Lung (tissue), 11 donors: ENCODE measurements at regions not wholly inside any gene's neighbourhood (a gene's known extent, or its start where the extent isn't known, plus 50 kb on each side); places are given as distances from the start of the nearest gene placed in this dataset.
A peak's percentile ranks its signal among the peaks of the same experiment; 100 is the strongest.

Source experiments
- ATAC-seq: fragments of 200-7000 bp; cut with Tn5 transposase; one replicate; pipeline ENCODE4 v1.9.1; 2020; ENCODE audit warnings: moderate number of reproducible peaks; ENCODE audit not compliant: insufficient read depth, low FRiP score
- DNase-seq, 3 donors: peaks; one replicate each; pipeline ENCODE4 v3.0.0-alpha.2; 2013 to 2017
- H3K27ac ChIP-seq, 2 donors: one replicate each; pipeline ENCODE4 v1.5.1; 2013; ENCODE audit warnings: mild to moderate bottlenecking in 2 of 2, moderate library complexity in 2 of 2, control low read depth in 1 of 2, inconsistent platforms in 1 of 2, low read depth in 1 of 2, low read length in 1 of 2
- H3K27me3 ChIP-seq, 3 donors: one replicate each; pipeline ENCODE4 v1.5.1; 2013; ENCODE audit warnings: low read length in 2 of 3; ENCODE audit not compliant: control insufficient read depth in 3 of 3, insufficient read depth in 3 of 3
- H3K36me3 ChIP-seq, 4 donors: one replicate each; pipeline ENCODE4 v1.5.1; 2013; ENCODE audit warnings: low read length in 4 of 4, mild to moderate bottlenecking in 1 of 4, moderate library complexity in 1 of 4; ENCODE audit not compliant: control insufficient read depth in 4 of 4, insufficient read depth in 4 of 4
- H3K4me1 ChIP-seq, 5 donors: one replicate each; pipeline ENCODE4 v1.5.1; 2013; ENCODE audit warnings: low read length in 5 of 5, mild to moderate bottlenecking in 2 of 5, moderate library complexity in 1 of 5; ENCODE audit not compliant: control insufficient read depth in 5 of 5, insufficient read depth in 5 of 5
- H3K4me3 ChIP-seq: one replicate; pipeline ENCODE4 v1.5.1; 2013; ENCODE audit warnings: mild to moderate bottlenecking, control low read depth, moderate library complexity
- H3K9ac ChIP-seq, 2 donors: one replicate each; pipeline ENCODE4 v1.5.1; 2013; ENCODE audit warnings: low read length in 2 of 2, control low read depth in 1 of 2; ENCODE audit not compliant: insufficient read depth in 1 of 2
- H3K9me3 ChIP-seq, 4 donors: one replicate each; pipeline ENCODE4 v1.5.1; 2013; ENCODE audit warnings: low read length in 3 of 4, mild to moderate bottlenecking in 1 of 4, moderate library complexity in 1 of 4; ENCODE audit not compliant: control insufficient read depth in 4 of 4, insufficient read depth in 3 of 4
- WGBS, 2 donors: extraction: QIAGEN DNeasy Blood & Tissue Kit; methylation state at CpG; one replicate each; pipeline ENCODE4 v1.1.7; 2013; 5-methylcytosine and 5-hydroxymethylcytosine counted together
- TF ChIP-seq, protein P1 (sequence below): IDR thresholded peaks from 2 replicates; pipeline ENCODE4 v1.5.1; 2012; ENCODE audit warnings: mild to moderate bottlenecking; ENCODE audit errors: control extremely low read depth, extremely low read depth
- donor health status: control.
- donor health status: control.
- donor health status: Bipolar disorder and iron deficiency.
- donor health status: healthy.
- donor health status: DM: yes; HTN: yes; CAD: no.

DNA sequence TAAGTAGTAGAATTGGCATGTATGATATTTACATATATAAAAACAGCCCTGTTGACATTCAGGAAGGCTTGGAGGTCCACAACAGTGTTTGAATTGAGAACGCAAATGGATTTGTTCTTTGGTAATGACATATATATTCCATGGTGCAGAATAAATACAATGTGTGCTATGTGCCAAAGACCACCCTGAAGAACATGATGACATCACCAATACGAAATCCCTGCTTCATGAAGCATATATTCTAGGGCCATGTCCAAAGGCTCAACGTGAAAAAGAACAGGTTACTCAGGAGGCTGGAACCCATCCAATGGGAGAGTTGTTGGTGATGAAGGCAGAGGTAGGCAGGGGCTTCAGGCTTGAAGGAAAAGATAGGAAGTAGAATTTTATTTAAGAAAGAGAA, 423.9 kb upstream of the MAF start:
- no peak overlapping the region for H3K9ac ChIP-seq
- no peaks in the 10 kb centered on the region for H3K9me3 ChIP-seq
- 93 to 96% methylated on average over 3 of the region's 3 CpGs for WGBS, 2 donors
- DNase-seq, result no peak
- ATAC-seq, result no peak
- no peak overlapping the region for H3K27ac ChIP-seq
- H3K36me3 ChIP-seq, result no peaks in the 10 kb centered on the region
- peaks cover 0 to 3% (median 0%) of the 10 kb centered on the region in 3 donors for H3K27me3 ChIP-seq
- no peak overlapping the region for H3K4me3 ChIP-seq
- H3K4me1 ChIP-seq, result peaks cover 0 to 15% (median 0%) of the 10 kb centered on the region in 5 donors
- TF ChIP-seq, protein P1, sequence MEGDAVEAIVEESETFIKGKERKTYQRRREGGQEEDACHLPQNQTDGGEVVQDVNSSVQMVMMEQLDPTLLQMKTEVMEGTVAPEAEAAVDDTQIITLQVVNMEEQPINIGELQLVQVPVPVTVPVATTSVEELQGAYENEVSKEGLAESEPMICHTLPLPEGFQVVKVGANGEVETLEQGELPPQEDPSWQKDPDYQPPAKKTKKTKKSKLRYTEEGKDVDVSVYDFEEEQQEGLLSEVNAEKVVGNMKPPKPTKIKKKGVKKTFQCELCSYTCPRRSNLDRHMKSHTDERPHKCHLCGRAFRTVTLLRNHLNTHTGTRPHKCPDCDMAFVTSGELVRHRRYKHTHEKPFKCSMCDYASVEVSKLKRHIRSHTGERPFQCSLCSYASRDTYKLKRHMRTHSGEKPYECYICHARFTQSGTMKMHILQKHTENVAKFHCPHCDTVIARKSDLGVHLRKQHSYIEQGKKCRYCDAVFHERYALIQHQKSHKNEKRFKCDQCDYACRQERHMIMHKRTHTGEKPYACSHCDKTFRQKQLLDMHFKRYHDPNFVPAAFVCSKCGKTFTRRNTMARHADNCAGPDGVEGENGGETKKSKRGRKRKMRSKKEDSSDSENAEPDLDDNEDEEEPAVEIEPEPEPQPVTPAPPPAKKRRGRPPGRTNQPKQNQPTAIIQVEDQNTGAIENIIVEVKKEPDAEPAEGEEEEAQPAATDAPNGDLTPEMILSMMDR, result no peak

DNA sequence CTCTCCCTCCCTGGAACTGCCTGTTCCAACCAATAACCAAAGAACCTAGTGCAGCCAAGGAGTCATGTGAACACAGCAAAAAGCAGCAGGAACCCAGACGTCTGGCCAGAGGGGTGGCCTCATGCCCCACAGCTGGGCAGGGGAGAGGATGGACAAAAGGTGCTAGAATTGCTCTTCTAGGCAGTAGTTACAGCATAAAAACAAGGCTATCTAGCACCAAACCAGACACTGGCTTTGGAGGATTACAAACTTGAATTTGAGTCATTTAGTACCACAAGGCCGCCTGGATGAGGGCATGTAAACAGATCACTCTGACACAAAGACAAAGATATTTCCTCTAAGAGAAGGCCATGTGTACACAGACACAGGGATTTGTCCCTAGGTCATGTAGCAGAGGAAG, 423.3 kb upstream of the MAF start:
- no peak overlapping the region for H3K27ac ChIP-seq
- WGBS, 2 donors, result 70 to 82% methylated on average over 2 of the region's 2 CpGs
- DNase-seq (no peak), ATAC-seq (no peak)
- TF ChIP-seq, protein P1, result no peak
- H3K27me3 ChIP-seq, result peaks cover 0 to 3% (median 0%) of the 10 kb centered on the region in 3 donors
- no peaks in the 10 kb centered on the region for H3K9me3 ChIP-seq
- peaks cover 0 to 10% (median 0%) of the 10 kb centered on the region in 5 donors for H3K4me1 ChIP-seq
- no peak overlapping the region for H3K9ac ChIP-seq
- no peaks in the 10 kb centered on the region for H3K36me3 ChIP-seq
- H3K4me3 ChIP-seq, result no peak overlapping the region

DNA sequence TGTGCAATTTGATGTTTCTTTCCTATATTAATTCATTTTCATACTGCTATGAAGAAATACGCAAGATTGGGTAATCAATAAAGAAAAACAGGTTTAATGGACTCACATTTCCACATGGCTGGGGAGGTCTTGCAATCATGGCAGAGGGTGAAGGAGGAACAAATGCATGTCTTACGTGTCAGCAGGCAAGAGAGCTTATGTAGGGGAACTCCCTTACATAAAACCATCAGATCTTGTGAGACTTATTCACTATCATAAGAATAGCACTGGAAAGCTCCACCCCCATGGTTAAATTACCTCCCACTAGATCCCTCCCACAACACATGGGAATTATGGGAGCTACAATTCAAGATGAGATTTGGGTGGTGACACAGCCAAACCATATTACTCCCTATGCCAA, 418.9 kb upstream of the MAF start:
- Histone ChIP-seq H3K4me3 (no peak overlapping the region), H3K4me1 (peaks cover 0 to 9% (median 0%) of the 10 kb centered on the region in 5 donors), H3K27me3 (no peaks in the 10 kb centered on the region), H3K27ac (no peak overlapping the region), H3K36me3 (no peaks in the 10 kb centered on the region), H3K9me3 (no peaks in the 10 kb centered on the region), H3K9ac (no peak overlapping the region)
- DNase-seq (no peak), ATAC-seq (no peak)
- WGBS, 2 donors, result 49 to 71% methylated on average over 2 of the region's 2 CpGs
- TF ChIP-seq, protein P1, result no peak

DNA sequence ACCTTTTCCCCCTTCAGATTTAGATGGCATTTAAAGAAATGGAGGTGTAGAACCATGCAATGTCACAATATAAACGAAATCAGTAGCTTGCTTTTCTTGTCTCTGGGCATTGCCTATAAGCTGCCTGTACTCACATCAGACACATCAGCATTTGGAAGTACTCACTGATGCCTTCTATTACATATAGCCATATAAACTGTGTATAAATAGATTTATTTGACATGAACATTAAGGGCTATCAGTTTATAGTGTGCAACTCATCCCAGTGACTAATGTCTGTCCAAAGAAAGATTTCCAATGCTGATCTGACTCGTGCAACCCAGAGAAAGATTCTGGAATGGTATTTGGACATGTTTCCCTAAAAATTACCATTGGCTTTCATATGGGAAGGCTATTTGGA, 417.9 kb upstream of the MAF start:
- ATAC-seq (no peak), DNase-seq (peak; percentile 17 to 90 (median 80))
- no peaks in the 10 kb centered on the region for H3K27me3 ChIP-seq
- no peak overlapping the region for H3K4me3 ChIP-seq
- no peak overlapping the region for H3K27ac ChIP-seq
- 63 to 80% methylated on average over 2 of the region's 2 CpGs for WGBS, 2 donors
- H3K9me3 ChIP-seq, result no peaks in the 10 kb centered on the region
- H3K4me1 ChIP-seq, result peaks cover 0 to 9% (median 0%) of the 10 kb centered on the region in 5 donors
- H3K36me3 ChIP-seq, result no peaks in the 10 kb centered on the region
- TF ChIP-seq, protein P1, result no peak
- H3K9ac ChIP-seq, result no peak overlapping the region
